GM12872 (cell line): ENCODE measurements at regions not wholly inside any gene's neighbourhood (a gene's known extent, or its start where the extent isn't known, plus 50 kb on each side); places are given as distances from the start of the nearest gene placed in this dataset.

ENCODE experiments used
- TF ChIP-seq, protein P1 (sequence below): IDR thresholded peaks from 3 replicates; pipeline ENCODE4 v1.5.1; 2011; ENCODE audit warnings: low read depth, mild to moderate bottlenecking, low read length, moderate library complexity; ENCODE audit not compliant: insufficient read depth

DNA sequence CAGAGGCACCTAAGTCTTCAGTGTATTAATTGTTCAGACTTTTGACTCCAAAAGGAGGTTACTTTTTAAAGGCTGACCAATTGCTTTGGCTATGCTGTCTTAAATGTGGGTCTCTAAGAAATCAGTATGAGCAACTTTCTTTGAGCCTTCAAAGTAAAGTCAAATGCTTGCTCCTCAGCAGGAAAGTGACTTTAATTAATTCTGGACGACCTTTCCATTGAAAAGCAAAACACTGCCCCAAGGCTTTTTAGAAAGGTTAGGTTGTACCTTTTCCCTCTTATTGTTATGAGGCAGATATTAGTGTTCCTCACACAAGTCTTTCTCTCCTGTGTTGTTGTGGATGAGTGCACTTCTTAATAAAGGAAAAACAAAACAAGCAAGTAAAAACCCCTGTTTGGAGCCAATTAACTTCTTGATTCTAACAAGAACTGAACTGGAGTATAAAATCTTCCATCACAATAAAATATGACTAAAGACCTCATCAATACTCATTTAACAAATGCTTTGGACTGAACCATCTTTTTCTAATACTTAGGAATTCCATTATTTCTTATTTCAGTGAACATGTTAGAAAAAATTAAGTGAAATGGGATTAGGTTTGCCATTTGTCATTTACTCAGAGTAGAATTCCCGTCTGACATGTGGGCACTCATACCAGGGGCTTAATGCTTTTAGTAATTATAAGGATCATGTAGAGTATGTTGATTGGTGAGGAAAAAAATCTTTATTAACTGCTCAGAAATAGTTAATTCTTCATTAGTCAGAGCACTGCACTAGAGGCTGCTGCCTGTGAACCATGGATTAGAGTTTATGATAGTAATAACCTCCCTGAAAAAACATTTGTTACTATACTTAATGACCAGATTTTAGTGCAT lies 159.1 kb upstream of the ZNF608 start:
- TF ChIP-seq, protein P1, sequence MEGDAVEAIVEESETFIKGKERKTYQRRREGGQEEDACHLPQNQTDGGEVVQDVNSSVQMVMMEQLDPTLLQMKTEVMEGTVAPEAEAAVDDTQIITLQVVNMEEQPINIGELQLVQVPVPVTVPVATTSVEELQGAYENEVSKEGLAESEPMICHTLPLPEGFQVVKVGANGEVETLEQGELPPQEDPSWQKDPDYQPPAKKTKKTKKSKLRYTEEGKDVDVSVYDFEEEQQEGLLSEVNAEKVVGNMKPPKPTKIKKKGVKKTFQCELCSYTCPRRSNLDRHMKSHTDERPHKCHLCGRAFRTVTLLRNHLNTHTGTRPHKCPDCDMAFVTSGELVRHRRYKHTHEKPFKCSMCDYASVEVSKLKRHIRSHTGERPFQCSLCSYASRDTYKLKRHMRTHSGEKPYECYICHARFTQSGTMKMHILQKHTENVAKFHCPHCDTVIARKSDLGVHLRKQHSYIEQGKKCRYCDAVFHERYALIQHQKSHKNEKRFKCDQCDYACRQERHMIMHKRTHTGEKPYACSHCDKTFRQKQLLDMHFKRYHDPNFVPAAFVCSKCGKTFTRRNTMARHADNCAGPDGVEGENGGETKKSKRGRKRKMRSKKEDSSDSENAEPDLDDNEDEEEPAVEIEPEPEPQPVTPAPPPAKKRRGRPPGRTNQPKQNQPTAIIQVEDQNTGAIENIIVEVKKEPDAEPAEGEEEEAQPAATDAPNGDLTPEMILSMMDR, result no peak

DNA sequence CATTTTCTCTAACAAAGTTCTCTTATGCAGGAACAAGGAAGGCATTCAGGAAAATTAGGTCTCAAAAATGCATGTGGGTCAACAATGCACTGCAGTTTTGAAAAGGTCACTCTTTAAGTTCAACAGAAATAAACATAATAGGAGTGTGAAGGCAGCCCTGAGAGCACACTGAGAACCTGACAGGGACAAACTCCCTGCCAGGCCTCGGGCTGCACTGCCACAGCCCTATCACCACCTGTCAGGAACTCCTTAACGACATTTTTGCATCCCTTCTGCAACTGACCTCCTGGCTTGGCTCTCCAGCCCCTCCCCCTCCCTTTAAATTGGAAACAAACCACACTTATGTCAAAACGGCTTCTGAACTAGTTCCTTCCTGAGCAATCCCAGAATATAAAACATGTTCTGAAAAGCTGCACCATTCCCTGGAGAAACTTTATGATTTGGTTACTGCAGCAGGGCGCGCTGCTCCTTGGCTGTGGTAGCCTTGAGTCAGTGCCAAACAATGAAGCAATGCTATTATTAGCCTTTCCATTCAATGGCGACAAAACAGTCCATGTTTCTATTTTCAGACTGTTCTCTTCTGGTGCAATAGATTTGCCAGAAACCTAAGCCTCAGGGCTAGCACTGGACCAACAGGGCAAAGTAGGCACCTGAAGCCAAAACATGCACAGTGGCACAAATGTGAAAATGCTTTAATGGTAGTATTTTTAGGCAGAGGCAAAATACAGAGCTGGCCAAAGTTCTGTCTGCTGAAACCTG lies 160.1 kb upstream of the ZNF608 start:
- TF ChIP-seq, protein P1, result no peak

DNA sequence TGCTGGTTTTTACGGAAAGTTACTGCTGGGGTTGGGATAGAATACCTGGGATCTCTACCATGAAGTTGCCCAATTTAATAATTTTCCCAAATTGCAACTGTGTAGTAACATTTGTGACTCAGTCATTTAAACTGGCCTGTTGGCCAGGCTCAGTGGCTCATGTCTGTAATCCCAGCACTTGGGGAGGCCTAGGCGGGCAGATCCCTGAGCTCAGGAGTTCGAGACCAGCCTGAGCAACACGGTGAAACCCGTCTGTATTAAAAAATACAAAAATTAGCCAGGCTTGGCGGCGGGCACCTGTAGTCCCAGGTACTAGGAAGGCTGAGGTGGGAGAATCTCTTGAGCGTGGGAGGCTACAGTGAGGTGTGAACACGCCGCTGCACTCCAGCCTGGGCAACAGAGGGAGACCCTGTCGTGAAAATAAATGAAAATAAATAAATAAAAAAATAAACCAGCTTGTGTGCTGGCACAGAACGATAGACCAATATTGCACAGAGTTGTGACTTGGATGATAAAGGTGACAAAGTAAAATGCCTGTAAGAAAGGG lies 160.7 kb upstream of the ZNF608 start:
- TF ChIP-seq, protein P1, result no peak

DNA sequence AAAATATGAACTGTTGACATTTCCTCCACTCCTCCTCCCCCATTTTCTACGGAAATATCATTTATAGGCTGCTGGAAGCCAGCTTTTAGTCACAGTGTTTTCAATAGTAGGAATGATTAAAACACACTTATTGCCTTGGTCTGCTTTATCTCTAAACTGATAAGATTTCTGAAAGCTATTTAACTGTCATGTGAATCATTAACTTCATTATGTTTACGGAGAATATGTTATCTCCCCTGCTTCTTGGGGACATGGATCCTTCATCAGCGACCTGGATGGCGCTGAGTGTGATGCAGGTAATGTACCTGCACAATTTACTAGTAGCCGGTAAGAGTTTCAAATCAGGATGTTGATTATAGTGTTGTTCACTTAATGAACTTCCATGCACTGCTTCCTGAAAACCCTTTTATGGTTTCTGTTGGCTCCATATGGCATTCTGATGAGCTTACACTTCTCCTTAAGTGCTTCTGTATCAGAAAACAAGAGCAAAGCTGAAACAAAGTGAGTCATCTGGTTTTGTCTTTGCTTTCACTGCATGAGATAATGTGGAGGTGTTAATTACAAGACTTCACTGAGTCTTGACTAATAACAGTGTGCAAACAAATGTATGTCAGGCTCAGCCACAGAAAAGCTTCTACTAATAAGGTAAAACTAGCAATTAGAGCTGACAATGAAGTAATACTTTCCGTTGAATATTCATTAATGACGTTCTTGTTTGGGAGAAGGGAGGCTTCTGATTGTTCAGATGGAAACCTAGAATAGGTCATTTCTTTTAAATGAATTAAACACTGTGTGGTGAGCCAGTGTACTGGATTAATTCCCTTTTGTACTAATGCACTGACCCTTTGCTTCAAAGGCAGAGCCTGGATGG lies 162.4 kb upstream of the ZNF608 start:
- TF ChIP-seq, protein P1, result no peak

DNA sequence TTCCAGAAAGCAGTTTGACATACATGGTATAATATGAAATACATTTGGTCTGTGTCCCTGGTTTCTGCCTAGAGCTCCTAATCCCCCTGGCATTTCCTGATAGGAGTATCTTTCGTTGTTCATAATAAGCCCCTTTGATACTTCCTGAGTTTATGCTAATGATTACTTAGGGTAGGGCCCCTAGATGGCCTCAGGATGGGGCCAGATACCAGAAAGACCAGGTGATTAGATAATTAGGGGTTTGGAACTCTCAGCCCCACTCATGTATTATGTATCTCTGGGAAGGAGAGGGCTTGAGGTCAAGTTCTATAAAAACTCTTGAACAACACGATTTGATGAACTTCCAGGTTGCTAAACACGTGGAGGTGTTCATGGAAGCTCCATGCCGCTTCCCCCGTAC lies 163.3 kb upstream of the ZNF608 start:
- TF ChIP-seq, protein P1, result no peak

DNA sequence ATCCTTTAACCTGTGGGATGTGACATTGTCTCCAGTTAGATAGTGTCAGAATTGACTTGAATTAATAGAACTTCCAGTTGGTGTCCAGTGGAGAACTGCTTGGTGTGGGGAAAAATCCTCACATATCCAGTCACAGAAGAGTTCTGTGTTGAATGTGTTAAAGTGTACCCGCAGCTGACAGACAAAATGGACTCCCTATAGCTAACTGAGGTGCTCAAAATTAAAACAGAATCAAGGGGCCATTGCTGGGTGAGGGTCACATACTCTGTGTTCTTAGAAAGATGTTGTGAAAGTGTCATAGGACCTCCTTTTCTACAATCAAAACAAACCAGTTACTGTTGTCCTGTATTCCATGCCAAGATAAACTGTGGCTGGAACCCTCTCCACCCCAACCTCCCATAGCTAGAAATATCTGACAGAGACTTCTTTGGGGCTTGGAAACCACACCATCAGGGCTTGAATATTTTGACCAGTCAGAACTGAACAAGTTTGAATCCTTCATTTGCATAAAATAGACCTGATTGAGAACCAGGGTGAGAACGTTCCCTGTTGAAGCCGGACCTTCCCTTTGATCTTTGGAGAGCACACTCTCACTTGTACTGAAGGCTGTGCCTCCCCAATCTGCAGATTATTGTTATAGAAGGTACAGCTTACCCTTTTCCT lies 164.0 kb upstream of the ZNF608 start:
- TF ChIP-seq, protein P1, result no peak
